HS-27A (cell line): ENCODE measurements at regions not wholly inside any gene's neighbourhood (a gene's known extent, or its start where the extent isn't known, plus 50 kb on each side); places are given as distances from the start of the nearest gene placed in this dataset.

Source experiments
- DNase-seq: peaks from one replicate; pipeline ENCODE4 v3.0.0-alpha.2; 2012; ENCODE audit warnings: low read depth, missing footprints

DNA sequence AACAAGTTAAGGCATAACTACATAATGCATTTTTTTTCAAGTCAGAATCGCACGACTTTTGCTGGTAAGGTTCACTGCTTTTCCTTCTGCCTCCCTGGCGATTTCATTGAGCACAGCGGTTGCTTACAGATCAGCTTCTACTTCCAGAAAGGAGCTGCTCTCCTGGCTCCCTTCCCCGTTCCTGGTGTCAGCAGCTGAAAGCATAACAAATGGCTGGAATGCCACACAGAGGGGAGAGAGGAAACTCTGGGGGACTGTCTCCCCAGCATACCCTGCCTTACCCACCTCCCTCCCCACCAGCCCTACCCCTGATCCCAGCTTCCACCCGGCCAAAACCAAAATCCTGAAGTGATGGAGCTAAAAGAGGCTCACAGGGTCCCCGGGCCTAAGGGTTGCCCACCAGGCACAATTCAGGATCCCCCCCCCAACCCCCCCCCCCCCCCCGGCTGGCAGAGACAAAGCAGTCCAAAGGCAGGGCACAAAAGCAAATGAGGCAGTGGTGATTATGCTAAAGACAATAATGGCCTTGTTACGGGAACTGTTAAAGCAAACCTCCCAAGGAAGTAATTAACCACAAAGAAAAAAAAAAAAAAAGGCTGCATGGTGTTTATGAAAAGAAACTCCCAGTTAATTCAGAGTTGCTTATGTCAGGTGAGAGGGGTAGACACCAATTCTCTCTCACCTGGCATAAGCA is 126.1 kb upstream of the WWC1 start:
- DNase-seq = no peak

DNA sequence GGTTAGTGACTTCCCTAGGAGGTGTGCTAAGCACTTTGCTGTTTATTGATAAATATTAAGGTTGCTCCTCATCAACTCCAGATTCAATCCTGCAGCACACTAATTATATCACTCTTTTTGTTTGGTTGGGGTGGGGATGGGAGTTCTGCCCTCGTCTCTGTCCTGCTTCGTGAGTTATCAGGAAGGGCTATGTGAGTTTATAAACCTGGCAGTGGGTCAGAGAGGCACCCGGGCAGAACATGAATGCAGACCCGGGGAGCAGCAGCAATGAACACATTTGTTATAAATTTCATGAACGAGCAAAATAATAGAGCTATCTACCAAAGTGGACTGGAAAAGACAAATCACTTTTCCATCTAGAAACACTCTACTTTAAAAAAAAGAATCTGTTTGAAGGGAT is 125.5 kb upstream of the WWC1 start:
- DNase-seq = no peak

GRCh38 chr5:168167338-168167737 is 124.1 kb upstream of the WWC1 start:
- DNase-seq = no peak

GRCh38 chr5:168168978-168169698 is 122.3 kb upstream of the WWC1 start:
- DNase-seq = no peak

DNA sequence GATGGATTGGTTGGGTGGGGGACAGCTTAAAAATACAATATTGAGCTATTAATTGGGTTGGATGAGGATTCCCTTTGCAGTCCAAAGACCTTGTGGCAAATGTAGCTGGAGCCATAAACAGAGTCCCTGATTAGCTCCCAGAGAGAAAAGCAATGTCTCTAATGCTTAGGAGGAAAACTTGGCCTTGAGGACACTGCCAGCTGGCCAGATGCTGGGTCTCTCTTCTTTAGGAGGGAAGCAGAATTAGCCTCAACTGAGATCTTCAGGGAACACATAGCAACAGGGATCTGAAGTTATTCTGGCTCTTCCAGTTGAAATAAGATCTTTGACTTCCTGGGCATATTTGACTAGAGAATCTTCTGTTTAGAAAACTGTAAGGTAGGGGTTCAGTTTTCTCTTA is 121.7 kb upstream of the WWC1 start:
- DNase-seq = no peak

DNA sequence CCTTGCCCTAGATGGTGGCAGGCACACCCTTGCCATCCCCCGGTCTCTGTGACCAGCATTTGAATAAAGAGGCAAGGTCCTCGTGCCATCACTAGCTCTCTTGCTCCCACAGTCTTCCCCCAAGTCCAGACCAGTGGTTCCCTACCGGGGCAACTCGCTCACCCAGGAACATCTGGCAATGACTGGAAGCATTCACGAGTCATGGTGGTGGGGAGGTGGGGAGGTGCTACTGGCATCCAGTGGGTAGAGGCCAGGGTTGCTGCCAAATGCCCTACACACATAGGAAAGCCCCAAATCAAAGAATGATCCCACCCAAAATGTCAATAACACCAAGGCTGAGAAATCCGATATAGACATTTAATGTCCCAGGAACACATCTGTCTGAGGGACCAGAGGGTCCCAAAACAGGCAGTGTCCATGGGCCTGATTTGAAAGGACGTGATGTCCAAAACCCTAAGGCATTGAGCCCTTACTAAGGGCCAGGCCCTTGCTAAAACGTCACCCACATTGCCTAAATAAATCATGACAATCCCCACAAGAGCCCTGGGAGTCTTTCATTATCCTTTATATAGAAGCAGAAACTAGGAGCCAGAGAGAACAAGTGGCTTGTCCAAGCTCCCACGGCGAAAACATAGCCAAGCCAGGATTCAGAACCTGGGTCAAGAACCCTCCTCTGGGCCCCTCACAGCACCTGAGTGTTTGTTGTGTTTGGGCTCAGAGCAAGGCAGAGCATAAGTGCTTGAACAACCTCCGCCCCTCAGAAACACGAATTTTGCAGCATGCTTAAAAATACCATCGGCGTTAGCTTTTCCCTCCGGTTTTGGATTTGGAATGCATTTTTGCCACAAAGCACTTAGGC is 119.3 kb upstream of the WWC1 start:
- DNase-seq = no peak

- no peak for DNase-seq
Measured at GRCh38 chr5:168172760-168173223, 118.7 kb upstream of the WWC1 start.

- DNase-seq = no peak
Measured at GRCh38 chr5:168174376-168174775, 117.1 kb upstream of the WWC1 start.

DNA sequence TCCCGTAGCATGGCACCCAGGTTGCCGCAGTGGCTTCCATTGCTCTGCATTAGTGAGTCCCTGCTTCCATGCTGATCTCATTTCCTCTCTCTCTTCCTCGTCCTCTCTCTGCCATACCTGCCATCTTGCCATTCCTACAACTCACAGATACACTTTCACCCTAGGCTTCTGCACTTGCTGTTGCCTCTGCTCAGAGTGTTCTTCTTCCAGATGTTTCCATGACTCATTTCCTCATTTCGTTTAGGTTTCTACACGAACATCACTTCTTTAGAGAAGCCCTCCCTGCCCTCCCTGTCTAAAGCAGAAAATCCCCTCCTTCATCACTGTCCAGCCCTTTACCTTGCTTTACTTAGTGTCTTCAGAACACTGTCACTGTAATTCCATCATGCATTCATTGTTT is 115.2 kb upstream of the WWC1 start:
- DNase-seq = no peak

DNA sequence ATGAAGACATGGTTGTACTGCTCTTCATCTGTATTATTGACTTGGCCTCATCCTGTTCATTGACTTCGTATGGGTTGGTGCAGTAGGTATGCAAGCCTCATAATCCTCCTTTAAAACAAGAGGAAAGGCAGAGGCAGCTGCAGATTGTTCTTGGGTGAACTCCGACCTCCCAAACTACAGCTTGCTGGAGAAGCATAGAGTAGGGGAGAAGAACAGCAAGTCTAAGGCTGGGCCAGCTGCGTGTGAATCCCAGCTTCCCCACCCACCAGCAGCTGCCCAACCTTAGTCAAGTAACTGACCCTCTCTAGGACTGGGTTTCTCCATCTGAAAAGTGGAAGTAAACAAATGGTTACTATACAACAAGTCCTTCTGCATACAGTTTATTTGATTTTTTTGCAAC is 114.5 kb upstream of the WWC1 start:
- no peak for DNase-seq

GRCh38 chr5:168177831-168178450 is 113.5 kb upstream of the WWC1 start:
- no peak for DNase-seq

- DNase-seq = no peak
Measured at GRCh38 chr5:168179192-168179593, 112.3 kb upstream of the WWC1 start.

- DNase-seq = no peak
Measured at GRCh38 chr5:168182269-168182668, 109.2 kb upstream of the WWC1 start.

- no peak for DNase-seq
Measured at GRCh38 chr5:168184103-168184502, 107.3 kb upstream of the WWC1 start.

GRCh38 chr5:168186289-168187074 is 105.0 kb upstream of the WWC1 start:
- no peak for DNase-seq

DNA sequence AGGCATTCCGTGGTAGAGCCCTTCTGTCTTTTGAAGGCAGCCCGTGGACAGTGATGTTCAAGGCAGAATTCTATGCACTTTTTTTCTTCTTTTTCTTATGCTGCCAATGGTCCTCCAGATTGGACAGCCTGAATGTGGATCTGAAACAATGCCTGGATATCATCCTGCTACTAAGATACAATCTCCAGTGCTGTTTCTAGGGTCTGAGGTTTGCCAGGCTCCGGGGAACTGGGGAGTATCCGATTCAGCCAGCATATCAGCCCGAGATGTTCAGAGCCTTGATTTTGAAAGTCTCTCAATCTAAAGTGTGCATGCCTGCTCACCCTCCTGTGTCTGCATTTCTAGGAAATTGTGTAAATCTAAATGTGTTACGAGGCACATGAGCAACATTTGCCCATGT is 103.8 kb upstream of the WWC1 start:
- no peak for DNase-seq

- no peak for DNase-seq
Measured at GRCh38 chr5:168188182-168188581, 103.3 kb upstream of the WWC1 start.

DNA sequence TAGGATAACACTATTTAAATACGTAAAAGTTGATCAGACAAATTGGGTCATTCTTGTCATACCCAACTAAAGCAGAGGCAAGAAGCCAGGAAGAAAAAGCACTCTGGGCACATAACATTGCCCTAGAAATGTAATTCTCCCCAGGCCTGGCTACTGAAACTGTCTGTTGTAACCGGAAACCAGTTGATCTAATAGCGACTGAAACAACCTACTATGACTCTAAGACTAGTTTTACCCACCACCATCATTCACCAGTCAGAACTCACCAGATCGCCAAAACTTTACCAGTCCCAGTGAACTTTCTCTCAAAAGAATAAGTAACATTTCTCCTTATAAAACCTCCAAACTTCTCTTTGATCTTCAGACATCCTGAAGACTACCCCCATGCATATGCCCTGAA is 99.3 kb upstream of the WWC1 start:
- DNase-seq = no peak

DNA sequence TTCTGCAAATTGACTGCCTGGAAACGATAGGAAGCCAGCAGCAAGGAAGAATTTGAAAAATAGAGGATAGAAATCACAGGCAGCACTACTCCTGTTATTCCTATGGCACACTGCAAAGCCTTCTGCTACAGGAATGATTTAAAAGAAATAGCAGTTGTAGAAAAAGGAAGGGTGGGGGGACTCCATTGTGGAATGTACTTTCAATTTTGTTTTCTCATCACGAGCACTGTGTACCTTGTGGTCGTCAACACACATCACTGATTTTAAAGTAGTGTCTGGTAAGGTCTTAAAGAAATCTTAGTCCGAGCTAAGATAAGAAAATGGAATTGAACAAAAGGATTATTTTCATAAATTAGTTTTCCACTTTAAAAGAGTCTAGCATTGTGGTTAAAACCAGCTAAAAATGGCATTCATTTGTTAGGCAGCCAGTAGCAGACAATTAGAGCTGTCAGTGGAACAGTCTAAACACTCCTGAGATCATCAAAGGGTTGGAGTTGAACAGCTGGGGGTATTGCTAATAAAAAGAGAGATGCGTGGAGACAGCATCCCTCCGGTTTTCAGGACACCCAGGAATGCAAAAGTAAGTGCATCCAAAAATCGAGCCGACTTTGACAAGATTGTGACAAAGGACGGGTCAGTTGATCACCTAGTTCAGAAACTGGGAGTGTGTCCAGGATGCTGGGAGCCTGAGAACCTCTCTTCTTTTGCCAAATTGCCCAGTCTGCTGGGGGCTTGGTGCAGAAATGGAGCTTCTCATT is 97.8 kb upstream of the WWC1 start:
- no peak for DNase-seq

- no peak for DNase-seq
Measured at GRCh38 chr5:168195110-168195509, 96.3 kb upstream of the WWC1 start.

DNA sequence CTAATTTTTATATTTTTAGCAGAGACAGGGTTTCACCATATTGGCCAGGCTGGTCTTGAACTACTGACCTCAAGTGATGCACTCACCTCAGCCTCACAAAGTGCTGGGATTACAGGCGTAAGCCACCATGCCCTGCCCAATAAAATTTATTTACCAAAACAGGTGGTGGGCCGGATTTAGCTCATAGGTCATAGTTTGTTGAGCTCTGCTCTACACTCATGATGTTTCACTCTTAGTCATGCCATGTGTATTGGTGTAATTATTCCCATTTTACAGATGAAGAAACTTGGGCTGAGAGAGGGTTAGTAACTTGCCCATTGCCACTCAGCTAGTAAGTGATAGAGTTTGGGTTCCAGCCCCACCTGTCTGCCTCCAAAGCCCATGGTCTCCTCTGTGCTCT is 93.1 kb upstream of the WWC1 start:
- no peak for DNase-seq
